ENCODE measurements at regions not wholly inside any gene's neighbourhood (a gene's known extent, or its start where the extent isn't known, plus 50 kb on each side); places are given as distances from the start of the nearest gene placed in this dataset.
"Not testable (repeated sequence)": the region's sequence is repeated elsewhere in the genome, so short reads cannot be mapped to it uniquely, and the experiment has no call there.

GRCh38 chr5:71343994-71344393, 111.5 kb upstream of the BDP1 start:
- DNase-seq: not testable (repeated sequence)

- DNase-seq: peak; percentile 71
Measured at GRCh38 chr5:71372601-71373000, 82.8 kb upstream of the BDP1 start.

DNA sequence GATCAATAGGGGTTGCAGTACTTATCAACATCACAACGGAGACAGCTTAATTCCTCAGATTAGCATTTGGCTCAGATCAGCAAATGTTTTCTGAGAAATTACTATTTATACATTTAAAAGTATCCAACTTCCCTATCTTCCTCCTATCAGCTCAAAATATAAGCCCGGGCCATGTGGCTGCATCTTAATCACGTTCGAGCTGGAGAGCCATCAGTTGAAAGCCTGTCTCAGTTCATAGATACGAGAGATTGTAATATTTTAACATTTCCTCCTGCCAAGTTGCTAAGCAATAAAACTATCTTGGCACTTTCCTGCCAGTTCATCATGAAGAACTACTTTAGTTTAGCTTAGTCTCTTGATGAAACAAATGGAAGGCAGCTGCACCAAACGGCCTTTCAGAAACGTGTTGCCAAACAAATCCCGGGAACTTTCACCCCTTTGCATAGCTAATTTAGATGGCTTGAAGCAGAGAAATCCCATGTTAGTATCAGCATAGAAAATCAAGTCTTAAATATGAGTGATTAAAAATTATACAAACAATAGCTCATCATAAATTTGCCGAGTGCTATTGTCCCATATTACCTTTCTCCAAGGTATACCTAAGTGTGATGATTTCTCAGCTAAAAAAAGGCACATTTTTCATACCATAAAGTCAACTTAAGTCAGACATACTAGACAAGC, 82.3 kb upstream of the BDP1 start:
- peak; percentile 57 for DNase-seq

GRCh38 chr5:71384204-71384603, 71.2 kb upstream of the BDP1 start:
- not testable (repeated sequence) for DNase-seq

DNA sequence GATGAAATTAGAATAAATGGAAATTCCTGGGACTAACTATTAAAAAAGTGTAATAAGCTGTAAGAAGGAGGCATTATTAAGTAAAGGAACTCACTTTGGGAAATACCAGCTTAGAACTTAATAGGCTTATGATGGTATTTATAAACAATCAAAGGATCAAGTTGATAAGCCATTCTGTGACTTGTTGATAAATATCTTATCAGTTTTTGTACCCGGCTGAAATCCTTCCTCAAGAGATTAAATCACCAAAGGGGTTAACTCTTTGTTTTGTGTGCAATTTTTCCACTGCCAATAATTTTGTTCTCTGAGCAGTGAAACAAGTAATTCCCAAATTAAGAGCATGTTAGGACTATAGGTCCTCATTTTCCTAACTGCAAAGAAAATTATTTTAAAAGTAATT, 70.7 kb upstream of the BDP1 start:
- no peak for DNase-seq

- not testable (repeated sequence) for DNase-seq
Measured at GRCh38 chr5:71385208-71385607, 70.2 kb upstream of the BDP1 start.

DNA sequence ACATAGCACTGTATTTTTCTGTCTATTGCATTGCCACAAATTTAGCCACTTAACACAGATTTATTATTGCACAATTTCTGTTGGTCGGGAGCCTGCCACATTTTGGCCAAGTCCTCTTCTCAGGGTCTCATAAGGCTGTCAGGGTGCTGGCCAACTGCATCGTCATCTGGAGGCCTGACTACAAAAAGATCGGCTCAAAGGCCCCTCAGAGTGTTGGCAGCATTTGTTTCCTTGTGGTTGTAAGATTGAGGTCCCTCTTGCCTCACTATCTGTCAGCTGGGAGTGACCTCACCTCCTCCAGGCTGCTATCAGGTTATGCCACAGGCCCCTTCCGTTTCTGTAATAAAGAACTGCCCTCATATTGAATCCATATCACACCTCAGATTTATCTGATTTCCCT, 67.3 kb upstream of the BDP1 start:
- DNase-seq: not testable (repeated sequence)

DNA sequence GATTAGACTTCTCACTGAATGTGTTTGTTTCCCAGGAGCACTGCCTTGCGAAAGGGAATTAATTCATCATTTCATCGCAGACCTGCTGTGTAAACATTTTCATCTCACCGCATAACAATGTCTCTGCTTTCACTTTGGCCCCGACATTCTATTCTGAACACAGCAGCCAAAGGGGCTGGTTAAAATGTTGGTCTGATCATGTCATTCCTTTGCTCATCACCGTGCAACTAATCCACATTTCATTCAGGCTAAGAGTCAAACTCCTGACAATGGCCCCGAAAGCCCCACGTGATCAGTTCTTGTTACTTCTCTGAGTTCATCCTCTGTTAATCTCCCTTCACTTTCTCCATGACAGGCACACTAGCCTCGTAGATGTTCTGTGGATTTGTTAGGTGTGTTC, 57.1 kb upstream of the BDP1 start:
- DNase-seq: peak; percentile 11

- DNase-seq: not testable (repeated sequence)
Measured at GRCh38 chr5:71398859-71399258, 56.6 kb upstream of the BDP1 start.

DNA sequence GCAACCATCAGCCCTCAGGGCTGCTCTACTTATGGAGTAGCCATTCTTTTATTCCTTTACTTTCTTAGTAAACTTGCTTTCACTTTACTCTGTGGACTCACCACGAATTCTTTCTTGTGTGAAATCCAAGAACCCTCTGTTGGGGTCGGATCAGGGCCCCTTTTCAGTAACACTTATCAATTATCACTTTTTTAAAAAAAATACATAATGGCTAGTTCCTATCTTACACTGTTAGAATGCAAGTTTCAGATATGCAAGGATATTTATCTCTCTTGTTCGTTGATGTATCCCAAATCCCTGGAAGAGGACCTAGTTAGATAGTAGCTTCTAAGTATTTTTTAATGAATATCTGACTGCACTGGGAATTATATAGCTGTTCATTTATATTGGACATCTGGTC, 56.0 kb upstream of the BDP1 start:
- DNase-seq: not testable (repeated sequence)

DNA sequence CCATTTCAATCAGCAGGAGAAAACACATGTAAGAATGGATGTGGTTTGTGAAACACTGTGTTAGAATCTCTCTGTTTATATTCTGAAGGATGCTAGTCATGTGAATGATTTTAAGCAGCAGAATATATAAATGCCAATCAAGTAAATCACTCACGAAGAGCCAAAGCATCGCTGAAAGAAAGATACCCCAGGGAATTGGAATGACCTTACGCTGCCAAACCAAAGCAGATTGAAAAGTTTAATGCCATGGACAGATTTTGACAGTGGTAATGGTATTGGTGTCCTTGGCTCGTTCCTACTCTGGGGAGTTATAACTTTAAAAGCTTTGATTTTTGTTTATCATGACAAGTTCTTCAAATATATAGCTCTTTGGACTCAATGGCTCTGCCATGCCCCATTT, 54.8 kb upstream of the BDP1 start:
- not testable (repeated sequence) for DNase-seq

- not testable (repeated sequence) for DNase-seq
Measured at GRCh38 chr5:71401150-71401549, 54.3 kb upstream of the BDP1 start.

- not testable (repeated sequence) for DNase-seq
Measured at GRCh38 chr5:71401564-71401963, 53.9 kb upstream of the BDP1 start.

DNA sequence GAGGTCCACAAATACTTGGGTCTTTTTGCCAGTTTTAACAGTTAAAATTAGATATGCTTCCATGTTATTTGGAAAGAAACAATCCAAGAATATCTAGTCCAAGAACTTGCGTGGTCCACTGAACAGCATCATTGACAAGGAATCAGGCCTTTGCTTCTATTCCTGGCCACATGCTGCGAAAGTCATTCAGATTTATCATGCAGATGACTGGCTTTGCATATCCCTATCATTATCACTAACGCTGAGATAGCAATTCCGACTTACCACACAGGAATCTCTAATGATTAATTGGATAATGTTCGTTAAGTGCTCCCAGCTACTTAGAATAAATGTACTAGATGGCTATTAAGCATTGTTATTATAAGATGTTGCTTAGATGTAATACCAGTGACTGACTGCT, 51.0 kb upstream of the BDP1 start:
- not testable (repeated sequence) for DNase-seq

GRCh38 chr5:71404936-71405335, 50.5 kb upstream of the BDP1 start:
- not testable (repeated sequence) for DNase-seq

Data from NCI-H1105 treated with DMSO at 0.1 percent for 48 hours (cell line).